Cardiac muscle cell (in vitro differentiated cells and primary cell): ENCODE measurements at regions not wholly inside any gene's neighbourhood (a gene's known extent, or its start where the extent isn't known, plus 50 kb on each side); places are given as distances from the start of the nearest gene placed in this dataset.

Experiments
- DNase-seq, 2 donors: peaks; one replicate each; pipeline versions ENCODE4 v3.0.0 to v3.0.0-alpha.2; 2010 to 2017; ENCODE audit warnings: low read depth in 1 of 2, low spot score in 1 of 2
- H3K27ac ChIP-seq: fragments of 200-600 bp; sonication (generic); 2 replicates; pipeline ENCODE4 v1.5.1; 2016
- H3K27me3 ChIP-seq: fragments of 200-600 bp; sonication (generic); 2 replicates; pipeline ENCODE4 v1.6.0; 2016; ENCODE audit warnings: control low read depth
- H3K36me3 ChIP-seq: fragments of 200-600 bp; sonication (generic); 2 replicates; pipeline ENCODE4 v1.5.1; 2016; ENCODE audit warnings: control low read depth
- H3K4me1 ChIP-seq: fragments of 200-600 bp; sonication (generic); 2 replicates; pipeline ENCODE4 v1.8.1; 2017; ENCODE audit warnings: low read depth, mild to moderate bottlenecking, mixed run types
- H3K4me3 ChIP-seq: fragments of 200-600 bp; sonication (generic); 2 replicates; pipeline ENCODE4 v1.5.1; 2016; ENCODE audit warnings: mild to moderate bottlenecking
- H3K9me3 ChIP-seq: fragments of 200-600 bp; sonication (generic); 2 replicates; pipeline ENCODE4 v1.5.1; 2017; ENCODE audit warnings: low read depth, mild to moderate bottlenecking, control low read depth
- TF ChIP-seq, protein P1 (sequence below): IDR thresholded peaks from 2 replicates; pipeline ENCODE4 v1.5.1; 2012; ENCODE audit warnings: low read depth, mild to moderate bottlenecking, low read length

GRCh38 chr3:74033806-74034205 is 409.1 kb upstream of the PDZRN3 start:
- TF ChIP-seq, protein P1, sequence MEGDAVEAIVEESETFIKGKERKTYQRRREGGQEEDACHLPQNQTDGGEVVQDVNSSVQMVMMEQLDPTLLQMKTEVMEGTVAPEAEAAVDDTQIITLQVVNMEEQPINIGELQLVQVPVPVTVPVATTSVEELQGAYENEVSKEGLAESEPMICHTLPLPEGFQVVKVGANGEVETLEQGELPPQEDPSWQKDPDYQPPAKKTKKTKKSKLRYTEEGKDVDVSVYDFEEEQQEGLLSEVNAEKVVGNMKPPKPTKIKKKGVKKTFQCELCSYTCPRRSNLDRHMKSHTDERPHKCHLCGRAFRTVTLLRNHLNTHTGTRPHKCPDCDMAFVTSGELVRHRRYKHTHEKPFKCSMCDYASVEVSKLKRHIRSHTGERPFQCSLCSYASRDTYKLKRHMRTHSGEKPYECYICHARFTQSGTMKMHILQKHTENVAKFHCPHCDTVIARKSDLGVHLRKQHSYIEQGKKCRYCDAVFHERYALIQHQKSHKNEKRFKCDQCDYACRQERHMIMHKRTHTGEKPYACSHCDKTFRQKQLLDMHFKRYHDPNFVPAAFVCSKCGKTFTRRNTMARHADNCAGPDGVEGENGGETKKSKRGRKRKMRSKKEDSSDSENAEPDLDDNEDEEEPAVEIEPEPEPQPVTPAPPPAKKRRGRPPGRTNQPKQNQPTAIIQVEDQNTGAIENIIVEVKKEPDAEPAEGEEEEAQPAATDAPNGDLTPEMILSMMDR, result no peak
- H3K9me3 ChIP-seq, result no peaks in the 10 kb centered on the region
- H3K4me3 ChIP-seq, result no peak overlapping the region
- no peak overlapping the region for H3K27ac ChIP-seq
- DNase-seq, result no peak
- no peaks in the 10 kb centered on the region for H3K36me3 ChIP-seq
- peaks cover 7% of the 10 kb centered on the region for H3K27me3 ChIP-seq
- no peaks in the 10 kb centered on the region for H3K4me1 ChIP-seq

DNA sequence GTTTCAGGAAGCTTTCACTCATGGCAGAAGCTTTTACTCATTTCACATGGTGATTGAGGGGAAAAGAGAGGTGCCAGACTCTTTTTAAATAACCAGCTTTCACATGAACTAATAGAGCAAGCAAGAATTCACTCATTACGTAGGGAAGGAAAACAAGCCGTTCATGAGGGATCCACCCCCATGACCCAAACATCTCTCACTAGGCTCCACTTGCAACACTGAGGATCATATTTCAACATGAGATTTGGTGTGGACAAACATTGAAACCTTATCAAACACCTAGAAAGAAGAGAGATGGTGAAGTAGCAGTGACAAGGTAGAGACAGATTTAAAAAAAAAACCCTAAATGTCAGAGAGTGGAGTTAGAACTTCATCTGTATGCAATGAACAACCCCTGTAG is 408.6 kb upstream of the PDZRN3 start:
- Histone ChIP-seq H3K4me1 (no peaks in the 10 kb centered on the region), H3K27me3 (peaks cover 3% of the 10 kb centered on the region), H3K36me3 (no peaks in the 10 kb centered on the region), H3K27ac (no peak overlapping the region), H3K9me3 (no peaks in the 10 kb centered on the region), H3K4me3 (no peak overlapping the region)
- no peak for DNase-seq
- TF ChIP-seq, protein P1, result no peak

- H3K36me3 ChIP-seq, result no peaks in the 10 kb centered on the region
- DNase-seq, result no peak
- TF ChIP-seq, protein P1, result no peak
- H3K27ac ChIP-seq, result no peak overlapping the region
- H3K4me3 ChIP-seq, result no peak overlapping the region
- H3K27me3 ChIP-seq, result peaks cover 7% of the 10 kb centered on the region
- no peaks in the 10 kb centered on the region for H3K4me1 ChIP-seq
- H3K9me3 ChIP-seq, result no peaks in the 10 kb centered on the region
Measured at GRCh38 chr3:74027121-74027520, 402.4 kb upstream of the PDZRN3 start.

- TF ChIP-seq, protein P1, result no peak
- no peaks in the 10 kb centered on the region for H3K9me3 ChIP-seq
- no peaks in the 10 kb centered on the region for H3K4me1 ChIP-seq
- DNase-seq, result no peak
- no peak overlapping the region for H3K27ac ChIP-seq
- H3K27me3 ChIP-seq, result peaks cover 7% of the 10 kb centered on the region
- no peak overlapping the region for H3K4me3 ChIP-seq
- H3K36me3 ChIP-seq, result no peaks in the 10 kb centered on the region
Measured at GRCh38 chr3:74023395-74023794, 398.7 kb upstream of the PDZRN3 start.

DNA sequence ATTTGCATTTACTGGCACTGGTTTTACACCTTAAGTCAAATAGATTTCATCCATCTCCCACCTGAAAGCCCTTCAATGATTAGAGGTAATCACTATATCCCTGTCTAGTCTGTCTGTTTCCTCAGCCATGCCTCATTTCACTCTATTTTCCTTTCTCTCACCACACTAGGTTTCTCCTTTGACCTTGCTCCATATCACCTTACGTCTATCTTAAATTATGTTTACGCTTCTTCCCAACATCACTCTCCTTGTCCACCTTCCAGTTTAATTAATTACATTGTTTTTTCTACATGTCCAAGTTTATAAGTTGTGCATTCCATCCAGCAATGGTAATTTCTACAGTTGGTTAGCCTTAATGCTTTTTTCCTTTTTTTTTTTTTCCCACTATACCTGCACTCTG is 396.7 kb upstream of the PDZRN3 start:
- no peak for DNase-seq
- Histone ChIP-seq H3K4me3 (no peak overlapping the region), H3K27me3 (peaks cover 7% of the 10 kb centered on the region), H3K9me3 (no peaks in the 10 kb centered on the region), H3K27ac (no peak overlapping the region), H3K4me1 (no peaks in the 10 kb centered on the region), H3K36me3 (no peaks in the 10 kb centered on the region)
- TF ChIP-seq, protein P1, result no peak
